ENCODE measurements at regions not wholly inside any gene's neighbourhood (a gene's known extent, or its start where the extent isn't known, plus 50 kb on each side); places are given as distances from the start of the nearest gene placed in this dataset.

- no peak for DNase-seq
Observed at GRCh38 chrX:13142891-13143290, 98.5 kb upstream of the FAM9C start.

GRCh38 chrX:13140007-13140406 is 95.6 kb upstream of the FAM9C start:
- no peak for DNase-seq

- no peak for DNase-seq
Observed at GRCh38 chrX:13131396-13132137, 87.1 kb upstream of the FAM9C start.

- no peak for DNase-seq
Observed at GRCh38 chrX:13130816-13131215, 86.4 kb upstream of the FAM9C start.

- no peak for DNase-seq
Observed at GRCh38 chrX:13128104-13128503, 83.7 kb upstream of the FAM9C start.

- no peak for DNase-seq
Observed at GRCh38 chrX:13126775-13127174, 82.4 kb upstream of the FAM9C start.

- DNase-seq = no peak
Observed at GRCh38 chrX:13125188-13125587, 80.8 kb upstream of the FAM9C start.

GRCh38 chrX:13123857-13124345 is 79.5 kb upstream of the FAM9C start:
- DNase-seq = no peak

- DNase-seq = no peak
Observed at GRCh38 chrX:13123247-13123856, 78.9 kb upstream of the FAM9C start.

GRCh38 chrX:13121020-13121555 is 76.7 kb upstream of the FAM9C start:
- DNase-seq = no peak

GRCh38 chrX:13120017-13120416 is 75.6 kb upstream of the FAM9C start:
- no peak for DNase-seq

- no peak for DNase-seq
Observed at GRCh38 chrX:13119386-13119785, 75.0 kb upstream of the FAM9C start.

- DNase-seq = no peak
Observed at GRCh38 chrX:13115146-13115855, 70.9 kb upstream of the FAM9C start.

GRCh38 chrX:13112499-13112898 is 68.1 kb upstream of the FAM9C start:
- no peak for DNase-seq

- no peak for DNase-seq
Observed at GRCh38 chrX:13110433-13111324, 66.3 kb upstream of the FAM9C start.

- DNase-seq = no peak
Observed at GRCh38 chrX:13109817-13110216, 65.4 kb upstream of the FAM9C start.

GRCh38 chrX:13103914-13104274 is 59.5 kb upstream of the FAM9C start:
- DNase-seq = no peak

GRCh38 chrX:13103188-13103913 is 58.9 kb upstream of the FAM9C start:
- no peak for DNase-seq

GRCh38 chrX:13102636-13103035 is 58.2 kb upstream of the FAM9C start:
- no peak for DNase-seq

GRCh38 chrX:13101441-13102139 is 57.2 kb upstream of the FAM9C start:
- DNase-seq = no peak

- no peak for DNase-seq
Observed at GRCh38 chrX:13099121-13099520, 54.7 kb upstream of the FAM9C start.
